ENCODE measurements at regions not wholly inside any gene's neighbourhood (a gene's known extent, or its start where the extent isn't known, plus 50 kb on each side); places are given as distances from the start of the nearest gene placed in this dataset.

- TF ChIP-seq CTCF (IDR thresholded peaks at IDR 0.05; ENCODE audit: low read depth, low read length, missing input control) (no peak), MAX (IDR thresholded peaks at IDR 0.05) (no peak)
Observed at GRCh38 chr14:103243764-103244737, 90.0 kb upstream of the EIF5 start.

Data from liver (tissue), 2 donors.